ENCODE measurements at regions not wholly inside any gene's neighbourhood (a gene's known extent, or its start where the extent isn't known, plus 50 kb on each side); places are given as distances from the start of the nearest gene placed in this dataset.
A peak's percentile ranks its signal among the peaks of the same experiment; 100 is the strongest.

GRCh38 chr9:20291201-20291600 lies 331.1 kb downstream of the MLLT3 start:
- no peak for DNase-seq

DNA sequence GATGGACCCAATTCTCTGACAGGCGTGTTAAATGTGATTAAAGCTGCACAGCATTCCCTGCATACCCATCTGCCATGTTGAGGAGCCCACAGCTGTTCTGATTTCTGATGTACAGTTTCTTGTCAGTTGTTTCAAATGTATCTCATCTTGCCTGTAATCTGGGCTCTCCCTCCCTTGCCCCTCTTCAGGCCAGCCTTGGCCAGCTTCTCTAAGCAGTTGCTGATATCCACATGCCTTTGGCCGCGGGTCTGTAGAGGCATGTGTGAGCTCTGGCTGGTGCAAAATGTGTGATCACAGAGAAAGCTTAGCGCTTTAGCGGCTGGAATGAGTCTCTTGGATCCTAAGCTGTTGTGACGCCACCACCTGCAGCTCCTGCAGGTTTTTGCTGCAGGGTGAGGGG lies 332.0 kb downstream of the MLLT3 start:
- no peak for DNase-seq

- DNase-seq, result no peak
Observed at GRCh38 chr9:20289423-20290010, 332.8 kb downstream of the MLLT3 start.

GRCh38 chr9:20286969-20287368 lies 335.3 kb downstream of the MLLT3 start:
- DNase-seq, result no peak

GRCh38 chr9:20286154-20286700 lies 336.1 kb downstream of the MLLT3 start:
- DNase-seq, result no peak

GRCh38 chr9:20284601-20285289 lies 337.6 kb downstream of the MLLT3 start:
- DNase-seq, result no peak

DNA sequence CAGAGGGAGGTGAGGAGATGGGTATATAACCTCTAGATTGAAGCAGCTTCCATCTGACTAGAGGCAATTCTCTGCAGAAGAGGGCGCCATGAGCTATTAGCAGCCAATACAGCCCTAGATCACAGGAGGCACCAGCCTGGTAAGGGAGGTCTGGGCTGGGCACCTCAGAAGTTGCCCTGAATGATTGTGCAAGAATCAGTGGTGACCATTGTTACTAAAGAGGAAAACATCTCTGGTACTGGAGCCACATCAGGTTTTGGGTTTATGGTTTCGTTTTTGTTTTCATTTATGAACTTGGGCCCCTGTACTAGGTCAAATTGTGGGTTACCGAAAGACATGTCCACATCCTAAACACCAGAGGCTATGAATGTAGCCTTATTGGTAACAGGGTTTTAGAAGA lies 342.0 kb downstream of the MLLT3 start:
- DNase-seq, result peak; percentile 14

GRCh38 chr9:20276762-20277161 lies 345.5 kb downstream of the MLLT3 start:
- no peak for DNase-seq

DNA sequence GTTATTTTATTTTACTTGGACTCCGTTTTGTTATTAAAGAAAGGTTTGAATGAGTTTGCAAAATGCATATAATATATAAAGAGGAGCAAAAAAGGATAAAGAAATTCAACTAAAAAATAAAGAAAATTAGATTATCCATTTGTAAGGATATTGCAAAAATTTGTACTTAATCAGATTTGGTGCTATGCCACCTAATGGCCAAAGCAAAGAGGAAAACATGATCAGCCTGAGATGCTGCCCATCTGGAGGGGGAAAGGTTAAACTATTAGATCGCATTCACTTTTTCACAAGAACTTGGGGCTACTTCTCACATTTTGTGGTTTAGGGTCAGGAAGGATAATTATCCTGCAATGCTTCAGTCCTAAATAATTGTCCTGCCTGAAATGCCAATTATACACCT lies 350.6 kb downstream of the MLLT3 start:
- no peak for DNase-seq

GRCh38 chr9:20271096-20271495 lies 351.2 kb downstream of the MLLT3 start:
- no peak for DNase-seq

GRCh38 chr9:20270161-20270560 lies 352.1 kb downstream of the MLLT3 start:
- no peak for DNase-seq

DNA sequence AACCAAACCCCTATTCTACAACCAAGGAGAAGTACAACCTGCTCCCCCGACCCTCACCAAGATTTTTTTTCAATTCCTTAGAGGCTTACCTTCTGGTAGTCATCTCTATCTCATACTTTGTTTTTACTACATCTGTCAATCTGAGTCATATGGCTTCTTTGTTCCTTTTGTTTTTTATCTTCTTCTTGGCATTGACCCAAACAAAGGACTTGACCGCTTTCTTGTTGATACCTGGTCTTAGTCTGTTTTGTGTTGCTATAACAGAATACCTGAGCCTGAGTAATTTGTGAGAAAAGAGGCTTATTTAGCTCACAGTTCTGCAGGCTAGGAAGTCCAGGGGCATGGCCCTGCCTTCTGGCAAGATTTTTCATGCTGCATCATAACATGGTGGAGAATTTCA lies 352.7 kb downstream of the MLLT3 start:
- DNase-seq, result no peak

DNA sequence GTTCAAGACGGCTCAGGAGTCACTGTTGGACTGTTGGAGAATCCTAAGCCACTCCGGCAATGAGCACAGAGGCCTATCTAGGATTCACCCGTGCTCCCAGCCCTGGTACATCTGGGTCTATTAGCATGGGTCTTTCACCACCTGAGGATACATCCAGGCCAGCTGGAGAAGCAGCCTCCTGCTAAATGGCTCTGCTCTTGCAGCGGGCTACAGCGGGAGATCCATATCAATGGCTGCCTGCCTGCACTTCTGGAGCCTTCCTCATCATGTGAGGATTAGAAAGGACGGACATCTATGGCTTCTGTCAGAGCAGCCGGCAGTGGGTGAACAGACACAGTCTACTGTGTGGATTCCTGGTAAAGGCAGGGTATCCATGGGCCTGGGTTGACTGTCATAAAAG lies 357.4 kb downstream of the MLLT3 start:
- no peak for DNase-seq

GRCh38 chr9:20262611-20263010 lies 359.7 kb downstream of the MLLT3 start:
- no peak for DNase-seq

- DNase-seq, result no peak
Observed at GRCh38 chr9:20256284-20256948, 365.9 kb downstream of the MLLT3 start.

GRCh38 chr9:20255052-20255451 lies 367.2 kb downstream of the MLLT3 start:
- DNase-seq, result no peak

DNA sequence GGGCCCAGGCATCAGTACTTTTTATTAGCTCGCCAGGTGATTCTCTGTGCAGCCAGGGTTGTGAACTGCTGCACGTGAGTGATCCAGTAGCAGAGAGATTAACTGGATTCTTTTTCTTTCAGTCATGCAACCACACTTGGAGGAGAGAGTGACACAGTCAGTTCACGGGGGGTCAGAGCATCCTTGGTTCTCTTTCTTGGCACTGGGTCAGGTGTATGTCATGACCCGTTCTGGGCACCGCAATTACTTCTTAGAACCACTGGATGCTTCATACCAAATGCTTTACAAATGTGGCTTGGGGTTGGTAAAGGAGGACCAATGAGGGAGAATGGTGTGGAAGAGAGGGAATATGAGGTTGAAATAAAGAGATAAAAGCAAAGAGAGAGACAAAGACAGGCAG lies 368.7 kb downstream of the MLLT3 start:
- no peak for DNase-seq

DNA sequence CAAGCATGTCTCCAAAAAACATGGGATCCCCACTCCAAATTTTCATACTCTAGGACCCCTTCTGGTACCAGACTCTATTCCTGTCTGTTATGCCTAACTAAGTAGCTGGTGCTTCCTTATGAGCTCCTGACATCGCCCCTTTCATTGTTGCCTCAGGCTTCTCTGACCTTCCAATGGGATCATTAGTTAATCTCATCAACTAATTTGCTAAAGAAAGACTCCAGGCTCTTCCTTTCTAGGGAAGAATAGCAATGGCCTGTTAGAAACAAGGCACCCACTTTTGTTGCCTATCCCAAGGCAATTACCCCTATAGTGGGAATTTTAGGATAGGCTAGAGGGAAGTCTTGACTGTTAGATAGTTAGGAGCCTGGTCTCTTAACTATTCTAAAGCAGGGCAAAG lies 369.5 kb downstream of the MLLT3 start:
- DNase-seq, result no peak

- DNase-seq, result no peak
Observed at GRCh38 chr9:20250791-20251190, 371.5 kb downstream of the MLLT3 start.

- DNase-seq, result no peak
Observed at GRCh38 chr9:20244271-20244670, 378.0 kb downstream of the MLLT3 start.

DNA sequence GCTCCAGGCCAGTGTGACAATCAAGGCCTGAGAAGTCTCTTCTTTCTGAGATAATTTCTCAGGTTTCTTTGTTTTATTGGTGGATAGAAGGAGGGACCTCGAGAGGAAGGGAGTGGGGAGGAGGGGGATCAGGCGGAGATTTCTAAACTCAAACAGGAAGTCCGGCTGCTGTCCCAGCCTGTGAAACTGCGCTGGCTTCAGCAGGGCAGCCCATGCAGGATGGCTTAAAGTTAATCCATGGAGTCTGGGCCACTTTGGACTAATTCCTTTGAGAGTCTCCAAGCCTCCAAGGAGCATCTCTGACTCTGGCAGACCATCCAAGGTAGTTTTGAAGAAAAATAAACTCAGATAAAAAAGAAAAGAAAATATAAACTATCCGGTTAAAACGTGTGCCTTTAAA lies 378.5 kb downstream of the MLLT3 start:
- no peak for DNase-seq

DNA sequence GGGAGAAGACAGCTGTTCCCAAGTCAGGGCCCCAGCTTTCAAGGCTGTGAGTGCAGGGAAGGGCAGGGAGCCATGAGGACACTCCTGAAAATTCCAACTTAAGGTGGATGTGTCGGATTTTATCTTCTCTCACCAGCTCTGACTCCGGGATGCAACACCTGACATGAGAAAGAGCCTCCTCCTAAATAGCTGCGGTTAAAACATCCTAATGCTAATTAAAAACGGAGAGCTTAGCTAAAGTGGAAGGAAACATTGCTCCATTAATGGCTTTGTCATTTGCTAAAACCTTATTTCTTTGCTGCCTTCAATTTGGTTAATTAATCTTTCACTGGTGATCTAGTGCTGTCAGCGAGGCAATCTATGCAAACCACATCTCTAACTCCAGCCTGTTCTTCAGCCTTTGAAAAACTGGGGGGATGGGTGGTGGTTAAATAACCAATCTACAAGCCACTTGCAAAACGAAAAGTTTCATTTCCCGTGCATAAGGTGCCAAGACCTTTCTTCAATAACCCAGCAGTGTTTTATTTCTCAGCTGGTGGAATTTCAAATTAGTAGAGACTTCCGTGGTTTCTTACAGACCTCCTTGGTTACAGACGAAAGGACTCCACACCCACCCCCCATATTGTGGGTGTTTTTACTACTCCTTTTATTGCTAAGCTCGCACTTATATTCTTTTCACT lies 379.6 kb downstream of the MLLT3 start:
- DNase-seq, result peak; percentile 81

- no peak for DNase-seq
Observed at GRCh38 chr9:20240498-20240897, 381.8 kb downstream of the MLLT3 start.

DNA sequence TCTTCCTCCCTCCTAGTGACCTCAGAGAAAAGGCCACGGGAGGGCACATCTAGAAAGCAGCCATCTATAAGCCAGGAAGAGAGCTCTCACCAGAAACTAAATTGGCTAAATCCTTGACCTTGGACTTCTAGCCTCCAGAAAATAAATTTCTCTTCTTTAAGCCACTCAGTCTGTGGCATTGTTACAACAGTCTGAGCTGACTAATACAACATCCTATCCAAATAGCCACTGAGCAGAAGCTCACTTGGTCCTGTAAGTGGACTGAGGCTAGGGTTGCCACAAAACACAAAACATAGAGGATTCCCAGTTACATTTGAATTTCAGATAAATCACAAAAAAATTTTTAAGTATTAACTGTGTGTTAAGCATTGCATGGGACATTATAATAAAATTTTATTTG lies 383.4 kb downstream of the MLLT3 start:
- no peak for DNase-seq
